Tibial nerve (tissue), 4 donors: ENCODE measurements at regions not wholly inside any gene's neighbourhood (a gene's known extent, or its start where the extent isn't known, plus 50 kb on each side); places are given as distances from the start of the nearest gene placed in this dataset.
"Not testable (repeated sequence)": the region's sequence is repeated elsewhere in the genome, so short reads cannot be mapped to it uniquely, and the experiment has no call there.

Experiments used
- DNase-seq, 2 donors: peaks; one replicate each; pipeline ENCODE4 v3.0.0-alpha.2; 2019; ENCODE audit warnings: low spot score in 2 of 2
- H3K27ac ChIP-seq, 4 donors: fragments of 200-600 bp; sonication (generic) in 3 of 4; one replicate each; pipeline ENCODE4 v1.5.1; 2017 to 2019; ENCODE audit warnings: mild to moderate bottlenecking in 1 of 4
- H3K27me3 ChIP-seq, 2 donors: fragments of 200-600 bp; sonication (generic) in 1 of 2; one replicate each; pipeline versions ENCODE4 v1.5.1 to v1.6.0; 2017 to 2019
- H3K36me3 ChIP-seq, 3 donors: fragments of 200-600 bp; sonication (generic); one replicate each; pipeline ENCODE4 v1.5.1; 2018 to 2019
- H3K4me1 ChIP-seq, 4 donors: fragments of 200-600 bp; sonication (generic) in 3 of 4; one replicate each; pipeline ENCODE4 v1.5.1; 2017 to 2019
- H3K4me3 ChIP-seq, 4 donors: fragments of 200-600 bp; sonication (generic) in 3 of 4; one replicate each; pipeline ENCODE4 v1.5.1; 2017 to 2019; ENCODE audit warnings: mild to moderate bottlenecking in 1 of 4, moderate library complexity in 1 of 4
- H3K9me3 ChIP-seq, 4 donors: fragments of 200-600 bp; sonication (generic) in 3 of 4; one replicate each; pipeline ENCODE4 v1.5.1; 2017 to 2019
- WGBS, 2 donors: methylation state at CpG; one replicate each; pipeline ENCODE4 v1.1.5; 2018; 5-methylcytosine and 5-hydroxymethylcytosine counted together

- WGBS, 2 donors: 62 to 70% methylated on average over 14 of the region's 14 CpGs
- not testable (repeated sequence) for DNase-seq, H3K4me3 ChIP-seq, H3K27me3 ChIP-seq, H3K36me3 ChIP-seq, H3K4me1 ChIP-seq, H3K27ac ChIP-seq
- peaks cover 0 to 32% (median 0%) of the 10 kb centered on the region in 4 donors for H3K9me3 ChIP-seq
Measured at GRCh38 chr21:8757399-8758093, 1763.8 kb upstream of the TPTE start.

- not testable (repeated sequence) for H3K4me3 ChIP-seq, H3K27ac ChIP-seq, H3K27me3 ChIP-seq, H3K4me1 ChIP-seq, H3K36me3 ChIP-seq
- peak in 1 of 2 donors; percentile 19 for DNase-seq
- 81 to 82% methylated on average over 25 of the region's 25 CpGs for WGBS, 2 donors
- peaks cover 0 to 37% (median under 1%) of the 10 kb centered on the region in 4 donors for H3K9me3 ChIP-seq
Measured at GRCh38 chr21:8758921-8759367, 1762.4 kb upstream of the TPTE start.

GRCh38 chr21:8762241-8762640 lies 1759.1 kb upstream of the TPTE start:
- H3K27ac ChIP-seq, H3K27me3 ChIP-seq, H3K4me1 ChIP-seq, H3K36me3 ChIP-seq, H3K4me3 ChIP-seq, DNase-seq: not testable (repeated sequence)
- 13 to 23% methylated on average over 2 of the region's 2 CpGs for WGBS, 2 donors
- peaks cover 0 to 45% (median 3%) of the 10 kb centered on the region in 4 donors for H3K9me3 ChIP-seq

- H3K4me1 ChIP-seq, DNase-seq, H3K27ac ChIP-seq, H3K36me3 ChIP-seq, H3K4me3 ChIP-seq, H3K27me3 ChIP-seq: not testable (repeated sequence)
- WGBS, 2 donors: 71 to 75% methylated on average over 9 of the region's 9 CpGs
- H3K9me3 ChIP-seq: peaks cover 0 to 28% (median 3%) of the 10 kb centered on the region in 4 donors
Measured at GRCh38 chr21:8764416-8764815, 1757.0 kb upstream of the TPTE start.

- WGBS, 2 donors: 49 to 55% methylated on average over 5 of the region's 5 CpGs
Measured at GRCh38 chr21:8766142-8766541, 1755.2 kb upstream of the TPTE start.

GRCh38 chr21:8772910-8773514 lies 1748.4 kb upstream of the TPTE start:
- WGBS, 2 donors: 78% methylated on average over 13 of the region's 13 CpGs
- not testable (repeated sequence) for H3K27me3 ChIP-seq, H3K4me1 ChIP-seq, H3K4me3 ChIP-seq, H3K36me3 ChIP-seq, H3K27ac ChIP-seq, DNase-seq
- peaks cover 0 to 28% (median 0%) of the 10 kb centered on the region in 4 donors for H3K9me3 ChIP-seq

More at GRCh38 chr21:8766142-8766541, 1755.2 kb upstream of the TPTE start:
- H3K27ac ChIP-seq, H3K4me1 ChIP-seq, DNase-seq, H3K36me3 ChIP-seq, H3K27me3 ChIP-seq, H3K4me3 ChIP-seq: not testable (repeated sequence)
- peaks cover 0 to 24% (median 3%) of the 10 kb centered on the region in 4 donors for H3K9me3 ChIP-seq

- not testable (repeated sequence) for H3K36me3 ChIP-seq, H3K27ac ChIP-seq, DNase-seq, H3K27me3 ChIP-seq, H3K4me3 ChIP-seq, H3K4me1 ChIP-seq
- WGBS, 2 donors: 53 to 63% methylated on average over 11 to 15 of the region's 15 CpGs
- H3K9me3 ChIP-seq: peaks cover 0 to 38% (median 0%) of the 10 kb centered on the region in 4 donors
Measured at GRCh38 chr21:8775591-8776215, 1745.7 kb upstream of the TPTE start.

GRCh38 chr21:8777260-8777659 lies 1744.1 kb upstream of the TPTE start:
- H3K4me1 ChIP-seq, H3K4me3 ChIP-seq: not testable (repeated sequence)
- H3K9me3 ChIP-seq: peaks cover 0 to 32% (median 0%) of the 10 kb centered on the region in 4 donors

GRCh38 chr21:8778323-8779085 lies 1742.9 kb upstream of the TPTE start:
- H3K9me3 ChIP-seq: peaks cover 0 to 27% (median 0%) of the 10 kb centered on the region in 4 donors
- not testable (repeated sequence) for H3K36me3 ChIP-seq, DNase-seq, H3K27me3 ChIP-seq, H3K27ac ChIP-seq, H3K4me3 ChIP-seq, H3K4me1 ChIP-seq
- 58 to 63% methylated on average over 10 to 11 of the region's 11 CpGs for WGBS, 2 donors

More at GRCh38 chr21:8777260-8777659, 1744.1 kb upstream of the TPTE start:
- WGBS, 2 donors: 68 to 73% methylated on average over 8 of the region's 8 CpGs
- H3K36me3 ChIP-seq, DNase-seq, H3K27ac ChIP-seq, H3K27me3 ChIP-seq: not testable (repeated sequence)

- DNase-seq, H3K27ac ChIP-seq, H3K4me3 ChIP-seq, H3K36me3 ChIP-seq, H3K4me1 ChIP-seq, H3K27me3 ChIP-seq, H3K9me3 ChIP-seq: not testable (repeated sequence)
- 68 to 71% methylated on average over 12 of the region's 16 CpGs for WGBS, 2 donors
Measured at GRCh38 chr21:8812840-8813239, 1708.5 kb upstream of the TPTE start.

GRCh38 chr21:8834264-8834663 lies 1687.1 kb upstream of the TPTE start:
- 74 to 79% methylated on average over 8 of the region's 8 CpGs for whole genome bisulfite sequencing, 2 donors
- H3K4me1 ChIP-seq, DNase-seq: not testable (repeated sequence)

More at GRCh38 chr21:8834264-8834663, 1687.1 kb upstream of the TPTE start:
- not testable (repeated sequence) for H3K27me3 ChIP-seq, H3K4me3 ChIP-seq, H3K27ac ChIP-seq, H3K36me3 ChIP-seq, H3K9me3 ChIP-seq
